Coronary artery (tissue), 2 donors: ENCODE measurements at regions not wholly inside any gene's neighbourhood (a gene's known extent, or its start where the extent isn't known, plus 50 kb on each side); places are given as distances from the start of the nearest gene placed in this dataset.

Experiments used
- DNase-seq: peaks from one replicate; pipeline ENCODE4 v3.0.0-alpha.2; 2017; ENCODE audit warnings: low spot score
- H3K27ac ChIP-seq, 2 donors: fragments of 200-600 bp; sonication (generic); one replicate each; pipeline ENCODE4 v1.5.1; 2016 to 2019
- H3K4me3 ChIP-seq: fragments of 200-600 bp; sonication (generic); 2 replicates; pipeline ENCODE4 v1.5.1; 2016; ENCODE audit warnings: mild to moderate bottlenecking, moderate library complexity
- CTCF ChIP-seq: fragments of 200-600 bp; sonication (generic); IDR thresholded peaks from one replicate; pipeline ENCODE4 v1.5.1; 2019; ENCODE audit warnings: antibody characterized with exemption

GRCh38 chr13:103222683-103223082, 156.5 kb upstream of the SLC10A2 start:
- no peak overlapping the region for H3K27ac ChIP-seq
- DNase-seq = no peak
- no peak for TF ChIP-seq CTCF

GRCh38 chr13:103218253-103218652, 152.0 kb upstream of the SLC10A2 start:
- Histone ChIP-seq H3K27ac (no peak overlapping the region), H3K4me3 (no peak overlapping the region)
- DNase-seq = no peak
- TF ChIP-seq CTCF = no peak

More at GRCh38 chr13:103222683-103223082, 156.5 kb upstream of the SLC10A2 start:
- no peak overlapping the region for H3K4me3 ChIP-seq

GRCh38 chr13:103213152-103213551, 146.9 kb upstream of the SLC10A2 start:
- Histone ChIP-seq H3K4me3 (no peak overlapping the region), H3K27ac (no peak overlapping the region)
- TF ChIP-seq CTCF = no peak
- no peak for DNase-seq

GRCh38 chr13:103210348-103210747, 144.1 kb upstream of the SLC10A2 start:
- no peak overlapping the region for H3K27ac ChIP-seq
- no peak for TF ChIP-seq CTCF
- DNase-seq = no peak
- no peak overlapping the region for H3K4me3 ChIP-seq

GRCh38 chr13:103203735-103204330, 137.6 kb upstream of the SLC10A2 start:
- DNase-seq = no peak
- no peak overlapping the region for H3K4me3 ChIP-seq
- no peak for TF ChIP-seq CTCF
- H3K27ac ChIP-seq = no peak overlapping the region

- H3K4me3 ChIP-seq = no peak overlapping the region
- H3K27ac ChIP-seq = no peak overlapping the region
- TF ChIP-seq CTCF = no peak
- DNase-seq = no peak
Observed at GRCh38 chr13:103200118-103200885, 134.1 kb upstream of the SLC10A2 start.
